ENCODE measurements at regions not wholly inside any gene's neighbourhood (a gene's known extent, or its start where the extent isn't known, plus 50 kb on each side); places are given as distances from the start of the nearest gene placed in this dataset.

- TF ChIP-seq, protein P1, sequence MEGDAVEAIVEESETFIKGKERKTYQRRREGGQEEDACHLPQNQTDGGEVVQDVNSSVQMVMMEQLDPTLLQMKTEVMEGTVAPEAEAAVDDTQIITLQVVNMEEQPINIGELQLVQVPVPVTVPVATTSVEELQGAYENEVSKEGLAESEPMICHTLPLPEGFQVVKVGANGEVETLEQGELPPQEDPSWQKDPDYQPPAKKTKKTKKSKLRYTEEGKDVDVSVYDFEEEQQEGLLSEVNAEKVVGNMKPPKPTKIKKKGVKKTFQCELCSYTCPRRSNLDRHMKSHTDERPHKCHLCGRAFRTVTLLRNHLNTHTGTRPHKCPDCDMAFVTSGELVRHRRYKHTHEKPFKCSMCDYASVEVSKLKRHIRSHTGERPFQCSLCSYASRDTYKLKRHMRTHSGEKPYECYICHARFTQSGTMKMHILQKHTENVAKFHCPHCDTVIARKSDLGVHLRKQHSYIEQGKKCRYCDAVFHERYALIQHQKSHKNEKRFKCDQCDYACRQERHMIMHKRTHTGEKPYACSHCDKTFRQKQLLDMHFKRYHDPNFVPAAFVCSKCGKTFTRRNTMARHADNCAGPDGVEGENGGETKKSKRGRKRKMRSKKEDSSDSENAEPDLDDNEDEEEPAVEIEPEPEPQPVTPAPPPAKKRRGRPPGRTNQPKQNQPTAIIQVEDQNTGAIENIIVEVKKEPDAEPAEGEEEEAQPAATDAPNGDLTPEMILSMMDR (conservative IDR thresholded peaks at IDR 0.05 in 1 of 2, IDR thresholded peaks at IDR 0.05 in 1 of 2; ENCODE audit: extremely low read depth in 1 of 2, insufficient read depth in 1 of 2, low read depth in 1 of 2, low read length in 2 of 2): no peak
- TF ChIP-seq EZH2 (IDR thresholded peaks at IDR 0.05; ENCODE audit: borderline replicate concordance, low read length): no peak
Observed at GRCh38 chr14:26213846-26214575, 383.8 kb downstream of the NOVA1 start.
